IPS-NIHi11 (cell line): ENCODE measurements at regions not wholly inside any gene's neighbourhood (a gene's known extent, or its start where the extent isn't known, plus 50 kb on each side); places are given as distances from the start of the nearest gene placed in this dataset.

ENCODE experiments used
- DNase-seq: peaks from one replicate; pipeline ENCODE4 v3.0.0; 2012; ENCODE audit warnings: mixed read lengths, low spot score

DNA sequence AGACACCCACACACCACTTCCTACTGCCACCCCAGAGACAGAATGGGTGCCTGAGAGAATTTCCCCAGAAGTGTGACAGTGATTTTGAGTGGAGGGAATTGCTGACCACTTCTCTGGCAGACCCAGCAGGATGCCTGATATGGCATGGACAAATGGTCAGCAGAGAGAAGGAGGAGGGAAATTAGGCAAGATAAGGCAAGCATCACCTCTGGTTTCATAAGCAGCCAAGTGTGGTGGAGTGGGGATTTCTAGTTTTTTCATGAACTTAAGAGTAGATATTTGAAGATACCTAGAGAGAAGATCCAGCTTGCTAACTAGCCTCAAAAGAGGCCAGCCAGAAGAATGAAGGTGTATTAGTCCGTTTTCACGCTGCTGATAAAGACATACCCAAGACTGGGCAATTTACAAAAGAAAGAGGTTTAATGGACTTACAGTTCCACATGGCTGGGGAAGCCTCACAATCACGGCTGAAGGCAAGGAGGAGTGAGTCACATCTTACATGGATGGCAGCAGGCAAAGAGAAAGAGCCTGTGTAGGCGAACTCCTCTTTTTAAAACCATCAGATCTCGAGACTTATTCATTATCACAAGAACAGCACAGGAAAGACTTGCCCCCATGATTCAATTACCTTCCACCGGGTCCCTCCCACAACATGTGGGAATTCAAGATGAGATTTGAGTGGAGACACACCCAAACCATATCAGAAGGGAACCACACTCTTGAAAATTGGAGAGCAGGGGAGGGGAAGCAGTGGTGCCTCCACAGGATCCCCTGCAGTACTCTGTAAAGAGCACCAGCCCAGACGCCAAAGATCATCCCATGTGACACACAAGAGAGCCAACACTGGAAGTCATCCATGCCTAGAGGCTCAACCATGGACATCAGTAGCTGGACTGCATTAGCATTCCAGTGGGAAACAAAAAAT lies 64.2 kb downstream of the RBM43 start:
- DNase-seq, result no peak

DNA sequence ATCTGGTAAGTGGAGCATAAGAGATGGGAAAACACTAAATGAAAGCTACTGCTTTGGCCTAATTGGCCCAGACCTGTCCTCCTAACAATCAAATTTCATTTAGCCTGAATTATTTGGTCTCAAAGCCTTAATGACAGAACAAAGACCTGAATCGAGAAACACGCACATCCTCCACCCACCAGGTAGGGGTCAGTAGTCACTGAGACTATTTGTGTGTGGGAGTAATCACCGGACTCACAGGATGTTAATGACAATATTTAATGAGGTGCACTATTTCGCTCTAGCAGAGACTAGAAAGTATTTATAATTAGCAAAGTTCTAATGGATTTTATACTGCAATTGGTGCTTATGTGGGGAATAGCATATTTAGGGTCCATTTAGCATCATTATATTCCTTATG lies 68.1 kb downstream of the RBM43 start:
- no peak for DNase-seq

DNA sequence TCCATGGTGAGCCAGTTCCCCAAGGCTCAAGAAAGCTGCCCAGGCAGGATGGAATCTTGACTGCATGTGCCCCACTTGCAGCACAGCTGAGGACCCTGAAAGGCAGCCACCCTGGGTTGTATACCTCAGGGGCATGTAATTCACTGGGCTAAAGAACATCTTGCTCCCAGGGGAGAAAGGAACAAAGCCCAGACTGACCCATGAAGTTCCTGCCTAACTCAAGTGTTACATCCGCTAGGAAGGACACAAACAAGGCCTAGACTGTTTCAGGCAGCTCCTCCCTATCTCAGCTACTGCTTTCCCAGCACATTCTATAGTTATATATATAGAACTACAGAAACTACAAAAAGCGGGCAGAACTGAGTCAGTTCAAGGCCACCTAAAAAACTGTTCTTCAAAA lies 69.0 kb downstream of the RBM43 start:
- DNase-seq, result no peak

DNA sequence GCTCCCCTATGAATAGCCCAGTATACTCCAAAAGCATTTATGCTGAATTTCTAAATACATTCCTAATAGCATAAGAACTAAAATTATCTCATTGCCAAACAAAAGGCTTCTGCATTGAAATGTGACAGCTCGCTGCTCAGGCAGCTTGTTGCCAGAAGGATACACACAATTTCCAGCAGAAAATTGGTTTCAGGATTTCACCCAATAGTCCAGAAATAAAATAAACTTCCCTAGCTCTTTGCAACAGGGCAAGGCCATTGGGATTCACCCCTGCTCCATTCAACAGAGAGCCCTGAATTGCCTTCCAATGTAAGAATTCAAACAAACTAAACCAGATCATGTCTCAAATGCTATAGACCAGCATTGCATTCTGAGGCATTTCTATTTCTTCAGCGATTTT lies 70.7 kb downstream of the RBM43 start:
- no peak for DNase-seq

DNA sequence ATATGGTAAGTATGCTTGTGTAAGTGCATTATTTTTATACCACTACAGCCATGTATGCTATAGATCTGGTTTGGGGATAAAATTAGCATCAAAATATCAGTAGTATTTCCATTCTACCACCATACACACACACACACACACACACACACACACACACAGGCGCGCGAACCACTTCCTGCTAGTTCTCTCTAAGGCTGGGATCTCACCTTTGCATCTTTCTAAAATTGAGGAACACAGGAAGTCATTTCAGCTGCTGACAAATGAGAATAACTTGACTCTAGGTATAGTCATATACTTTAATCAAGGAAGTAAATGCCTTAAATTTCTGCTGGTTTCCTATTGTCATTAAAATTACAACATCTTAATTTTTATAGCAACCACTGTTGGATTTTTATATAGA lies 72.5 kb downstream of the RBM43 start:
- no peak for DNase-seq

DNA sequence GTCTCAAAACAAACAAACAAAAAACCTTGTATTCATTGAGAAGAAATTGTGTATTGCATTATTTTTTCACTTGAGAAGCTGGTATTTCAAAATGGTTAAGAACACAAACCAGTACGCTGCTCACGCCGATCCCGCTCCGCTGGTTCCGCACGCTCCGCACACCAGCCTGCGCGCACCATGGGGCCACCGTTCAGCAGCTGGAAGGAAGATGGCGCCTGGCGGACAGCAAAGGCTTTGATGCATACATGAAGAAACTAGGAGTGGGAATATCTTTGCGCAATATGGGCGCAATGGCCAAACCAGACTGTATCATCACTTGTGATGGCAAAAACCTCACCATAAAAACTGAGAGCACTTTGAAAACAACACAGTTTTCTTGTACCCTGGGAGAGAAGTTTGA lies 75.7 kb downstream of the RBM43 start:
- DNase-seq, result no peak

DNA sequence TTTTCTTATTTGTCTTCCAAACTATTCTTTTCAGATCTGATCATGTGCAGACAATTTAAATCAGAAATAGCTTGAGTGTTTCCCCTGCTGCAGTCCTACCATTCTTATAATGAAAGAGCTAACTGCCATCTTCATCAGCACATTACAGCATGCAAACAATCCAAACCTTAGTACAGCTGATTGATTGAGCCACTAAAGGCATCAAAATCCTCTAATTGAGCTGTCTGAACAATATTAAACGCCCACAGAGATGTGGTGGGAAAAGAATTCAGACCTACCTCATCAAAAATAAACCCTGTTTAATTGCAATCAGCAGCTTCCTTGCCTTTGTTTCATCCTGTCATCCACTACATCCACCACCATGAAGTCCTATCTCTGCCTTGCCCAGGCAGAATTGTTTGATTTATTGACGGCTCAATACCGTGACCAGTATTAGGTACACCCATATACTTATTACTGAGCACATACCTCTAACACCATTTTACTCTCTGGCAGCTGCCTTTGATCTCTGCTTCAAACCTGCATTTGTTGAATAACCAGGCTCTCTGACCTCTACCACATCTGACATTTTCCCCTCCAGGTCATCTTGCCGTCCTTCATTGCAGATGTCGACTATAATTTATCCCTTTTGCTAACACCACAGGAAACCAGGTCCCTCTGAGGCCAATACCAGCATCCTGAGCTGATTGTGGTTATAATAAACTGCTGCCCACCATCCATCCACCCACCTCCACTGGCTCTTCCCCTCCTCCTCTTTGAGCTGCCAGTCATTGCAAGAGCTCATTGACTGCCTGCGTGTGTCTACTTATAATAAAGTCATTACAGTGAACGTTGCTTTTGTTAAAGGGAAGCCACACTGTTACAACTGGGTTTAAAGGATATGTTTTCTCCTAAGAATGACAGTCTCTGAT lies 78.5 kb downstream of the RBM43 start:
- DNase-seq, result no peak

DNA sequence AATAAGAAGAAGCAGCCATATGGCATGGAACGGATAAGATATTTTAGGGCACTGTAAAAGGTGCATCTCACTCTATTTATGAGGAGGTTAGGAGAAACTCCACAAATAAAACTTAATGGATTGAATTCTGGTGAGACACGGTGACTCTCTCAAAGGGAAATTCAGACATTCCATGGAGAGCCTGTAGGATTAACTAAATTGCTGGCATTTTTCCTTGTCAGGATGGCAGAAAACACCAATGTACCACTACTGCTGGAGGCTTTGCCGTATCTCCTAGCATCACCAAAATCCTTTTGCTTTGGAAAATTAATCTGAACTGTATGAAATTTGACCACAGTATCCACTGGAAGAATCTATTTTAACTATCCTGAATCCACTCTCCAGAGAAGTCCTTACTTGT lies 79.3 kb downstream of the RBM43 start:
- no peak for DNase-seq

DNA sequence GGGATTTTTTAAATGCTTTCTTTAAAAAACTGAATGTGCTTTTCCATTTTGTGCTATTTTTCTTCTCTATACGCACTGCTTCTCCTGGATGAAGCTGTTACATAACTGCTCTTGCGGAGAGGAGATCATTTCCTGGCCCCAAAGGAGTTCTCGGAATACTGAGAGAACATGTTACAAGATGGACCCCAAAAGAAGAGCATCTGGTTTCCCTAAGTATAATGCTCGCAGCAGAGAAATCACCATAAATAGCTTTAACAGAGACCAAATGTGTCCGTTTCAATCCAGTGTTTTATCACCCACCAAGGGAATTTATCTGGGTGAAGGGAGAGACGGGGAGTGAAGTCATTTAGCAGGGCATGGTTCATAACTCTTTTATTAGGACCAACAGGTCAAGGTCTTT lies 80.1 kb downstream of the RBM43 start:
- no peak for DNase-seq

DNA sequence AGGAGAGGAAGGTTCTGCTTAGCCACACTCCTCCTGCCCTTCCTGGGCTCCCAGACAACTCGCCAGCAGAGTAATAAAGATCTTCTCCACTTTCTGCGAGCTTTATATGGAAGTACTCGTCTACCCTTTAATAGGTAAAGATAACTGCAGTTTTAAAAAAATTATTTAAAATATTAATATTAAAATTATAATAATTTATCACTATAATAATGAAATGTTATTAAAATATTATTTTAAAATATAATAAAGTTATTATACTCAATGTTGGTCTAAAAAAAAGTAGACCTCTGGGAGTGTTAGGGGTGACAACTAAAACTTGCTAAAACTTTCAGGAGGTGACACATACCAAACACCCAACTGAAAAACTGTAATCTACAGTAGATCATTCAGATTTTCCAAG lies 81.5 kb downstream of the RBM43 start:
- DNase-seq, result no peak

DNA sequence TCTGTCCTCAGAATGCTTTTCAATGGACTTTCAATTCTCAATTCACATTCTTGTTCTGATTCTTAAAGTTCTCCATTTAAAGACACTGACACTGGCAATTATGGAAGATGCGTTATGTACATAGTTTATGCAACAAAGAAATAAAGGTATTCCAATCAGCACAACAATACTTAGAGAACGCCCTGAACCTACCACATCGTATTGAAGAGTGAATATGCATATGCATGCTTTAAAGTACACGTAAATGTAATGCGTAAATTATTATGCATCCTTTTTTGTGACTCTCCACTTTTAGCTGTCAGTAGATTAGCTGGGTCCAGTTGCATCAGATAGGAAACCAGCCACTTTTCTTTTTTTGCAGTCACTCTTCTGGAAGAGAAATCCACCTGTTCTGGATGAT lies 83.5 kb downstream of the RBM43 start:
- no peak for DNase-seq

DNA sequence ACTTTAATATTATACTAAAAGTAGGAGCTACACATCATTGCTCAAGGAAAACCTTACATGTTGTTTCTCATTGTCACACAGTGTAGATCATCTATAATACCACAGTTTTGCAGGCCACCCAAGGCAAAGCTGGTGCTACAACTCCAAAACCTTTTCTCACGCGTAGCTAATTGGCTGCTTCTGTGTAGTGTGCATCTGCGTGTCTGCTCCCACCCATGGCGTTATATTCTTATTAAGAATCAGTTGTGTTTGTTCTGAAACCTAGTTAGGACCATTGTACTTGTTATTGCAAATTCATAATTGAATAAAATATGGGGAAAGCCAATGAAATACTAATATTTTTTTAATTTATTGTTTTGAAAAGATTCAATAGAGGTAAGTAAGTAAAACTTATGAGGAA lies 83.9 kb downstream of the RBM43 start:
- no peak for DNase-seq

DNA sequence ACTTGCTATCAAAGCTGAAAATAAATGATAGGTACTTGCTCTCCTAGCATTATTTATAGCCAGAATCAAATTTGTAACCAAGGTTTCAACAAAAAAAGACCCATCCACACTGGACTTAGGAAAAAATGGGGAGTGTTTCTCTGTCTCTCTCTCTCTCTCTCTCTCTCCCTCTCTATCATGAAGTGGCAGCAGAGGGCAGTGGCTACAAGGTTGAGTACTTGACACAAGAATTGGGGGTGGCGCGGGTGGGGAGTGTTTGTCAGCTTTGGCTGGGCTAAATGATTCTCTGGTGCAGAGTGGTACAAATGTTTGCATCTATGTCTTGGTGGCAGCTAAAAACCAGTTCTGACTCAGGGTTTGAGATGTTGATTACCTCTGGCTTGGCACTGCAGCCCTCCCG lies 85.0 kb downstream of the RBM43 start:
- no peak for DNase-seq

DNA sequence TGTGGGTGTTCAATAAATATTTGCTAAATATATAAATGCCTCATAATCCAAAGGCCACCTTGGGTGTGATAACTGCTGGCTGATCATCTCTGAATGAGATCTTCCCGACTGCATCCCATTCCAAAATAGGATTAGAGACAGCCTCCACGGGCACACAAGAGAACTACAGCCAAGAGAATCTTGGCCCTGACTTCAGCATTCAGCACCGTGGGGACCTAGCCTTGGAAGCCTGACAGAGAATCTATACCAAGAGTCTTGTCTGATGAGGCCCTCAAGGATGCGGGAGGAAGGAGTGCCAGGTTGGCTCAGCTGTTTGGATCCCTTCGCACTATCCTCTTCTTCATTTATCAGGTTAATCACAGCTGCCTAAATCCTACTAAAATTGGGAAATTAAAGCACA lies 85.8 kb downstream of the RBM43 start:
- DNase-seq, result no peak

DNA sequence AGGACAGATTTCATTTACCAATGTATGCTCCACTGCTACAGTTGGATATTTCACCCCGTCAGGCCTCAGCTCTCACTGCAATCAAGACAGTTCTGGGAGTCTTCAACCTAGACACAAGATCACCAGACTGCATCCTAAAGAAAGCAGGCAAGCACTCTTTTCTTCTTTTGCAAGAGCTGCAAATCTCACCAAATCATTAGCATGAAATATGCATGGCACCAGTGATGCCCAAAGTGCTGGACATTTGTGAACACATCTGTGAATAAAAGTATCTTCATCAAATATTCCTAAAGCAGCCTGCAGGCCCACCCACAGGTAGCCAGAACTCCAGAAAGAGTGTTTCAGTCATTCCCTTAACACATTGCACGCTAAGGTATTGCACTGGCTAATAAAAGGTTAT lies 87.5 kb downstream of the RBM43 start:
- DNase-seq, result no peak

DNA sequence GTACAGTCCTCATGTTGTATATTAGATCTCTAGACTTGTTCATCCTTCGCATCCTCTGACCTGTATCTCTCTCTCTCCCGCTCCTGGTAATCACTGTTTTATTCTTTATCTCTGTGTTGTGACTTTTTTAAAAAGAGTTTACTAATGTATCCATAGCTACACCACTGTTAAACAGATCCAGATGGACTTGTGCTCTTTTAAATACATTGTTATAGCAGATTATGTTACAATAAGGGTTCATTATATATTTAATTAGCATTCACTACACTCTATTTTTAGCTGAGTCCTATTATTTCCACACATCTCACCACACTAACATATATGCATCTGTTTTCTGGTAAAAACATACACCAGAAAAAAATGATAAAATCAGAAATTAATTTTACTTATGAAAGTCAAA lies 90.5 kb downstream of the RBM43 start:
- DNase-seq, result no peak

DNA sequence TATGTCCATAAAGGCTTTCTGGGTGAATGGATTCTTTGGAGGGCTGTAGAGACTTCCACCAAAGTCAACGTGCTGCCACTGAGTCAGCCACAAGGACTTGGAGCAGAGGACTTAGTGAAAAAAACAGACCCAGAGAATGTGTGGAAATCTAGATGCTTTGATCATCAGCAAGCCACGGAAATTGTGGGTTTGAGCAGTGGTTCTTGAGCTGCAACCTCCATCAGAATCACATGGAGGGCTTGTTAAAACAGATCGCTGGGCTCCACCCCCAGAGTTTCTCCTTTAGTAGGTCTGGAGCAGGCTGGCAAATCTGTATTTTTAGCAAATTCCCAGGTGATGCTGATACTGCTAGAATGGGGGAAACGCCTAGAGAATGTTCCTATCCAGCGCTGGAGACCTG lies 95.3 kb downstream of the RBM43 start:
- DNase-seq, result no peak

DNA sequence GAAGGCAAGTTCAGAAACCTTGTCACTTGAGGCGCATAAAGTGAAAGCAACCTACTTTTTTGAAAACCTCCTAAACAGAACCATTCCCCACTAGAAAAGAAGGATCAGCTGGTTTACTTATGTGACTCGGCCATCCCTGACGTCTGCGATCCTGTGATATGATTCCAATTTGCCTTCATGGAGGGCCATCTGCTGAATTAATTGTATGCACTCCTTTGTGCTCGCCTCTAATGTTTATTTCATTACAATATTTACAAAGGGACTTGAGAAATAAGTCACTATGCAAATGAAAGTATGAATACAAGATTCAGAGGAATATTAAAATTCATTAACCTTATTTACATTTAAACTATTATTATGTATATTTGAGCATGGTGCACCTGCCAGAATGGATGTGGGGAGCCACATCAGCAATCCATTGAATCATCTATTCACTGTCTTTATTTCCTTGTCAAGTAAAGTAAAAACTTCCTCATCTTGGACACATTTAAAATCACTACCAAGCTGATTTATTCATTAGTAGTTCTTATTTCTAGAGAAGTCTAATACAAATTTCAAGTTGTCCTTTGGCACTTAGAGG lies 96.5 kb downstream of the RBM43 start:
- DNase-seq, result no peak

DNA sequence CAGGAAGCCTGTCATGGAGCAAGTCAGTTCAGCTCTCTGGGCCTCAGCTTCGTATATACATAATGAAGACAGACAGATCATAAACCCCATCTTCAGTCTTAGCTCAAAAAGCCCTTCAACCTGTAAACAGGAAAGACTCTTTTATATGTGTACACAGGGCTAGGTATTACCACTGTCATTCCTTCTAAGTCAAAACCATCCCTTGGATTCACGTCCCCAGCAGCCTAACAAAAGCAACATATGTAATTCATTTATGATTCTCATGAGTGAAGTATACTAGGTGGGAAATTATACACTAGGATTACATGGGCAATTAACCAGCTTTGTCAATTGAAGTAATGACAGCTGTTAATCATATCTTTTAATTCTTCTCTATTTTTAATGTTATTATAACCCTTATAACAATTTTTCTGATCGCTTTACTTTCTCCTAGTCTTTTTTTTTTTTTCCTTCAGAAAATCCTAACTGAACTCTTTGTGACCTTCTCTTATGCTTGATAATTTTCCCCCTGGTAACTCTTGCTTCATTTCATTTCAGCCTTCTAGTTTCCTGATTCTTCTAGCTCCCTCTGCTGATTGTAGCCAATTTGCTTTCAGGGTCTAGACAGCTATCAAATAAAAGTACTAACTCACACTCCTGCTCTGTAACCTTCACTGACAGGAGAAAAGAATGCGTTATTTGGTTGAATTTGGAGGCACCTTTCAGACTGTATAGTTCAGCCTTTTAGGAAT lies 99.7 kb downstream of the RBM43 start:
- DNase-seq, result no peak

DNA sequence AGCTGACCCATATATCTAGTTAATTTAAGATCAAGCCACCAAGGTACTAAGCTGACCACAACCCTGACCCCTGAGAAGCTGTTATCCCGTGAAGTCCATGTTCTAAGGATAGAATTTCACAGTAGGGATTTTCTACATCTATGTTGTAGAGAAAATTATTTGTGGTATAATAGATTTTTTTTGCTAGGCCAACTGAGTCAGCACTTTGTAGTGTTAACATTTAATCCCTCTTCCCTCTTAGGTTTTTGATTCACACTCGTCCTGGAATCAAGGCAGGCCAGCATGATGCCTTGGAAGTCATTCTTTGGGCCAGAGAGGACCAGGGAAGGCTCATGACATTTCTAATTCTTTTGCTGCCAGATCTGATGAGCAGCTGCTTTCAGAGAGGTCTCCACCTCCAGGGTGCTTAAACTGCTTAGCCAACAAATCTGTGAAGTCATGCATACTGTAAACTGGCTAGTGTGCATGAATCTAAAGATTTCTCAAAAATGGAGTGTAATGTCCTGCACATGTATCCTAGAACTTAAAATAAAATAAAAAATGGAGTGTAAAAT lies 102.5 kb downstream of the RBM43 start:
- no peak for DNase-seq

DNA sequence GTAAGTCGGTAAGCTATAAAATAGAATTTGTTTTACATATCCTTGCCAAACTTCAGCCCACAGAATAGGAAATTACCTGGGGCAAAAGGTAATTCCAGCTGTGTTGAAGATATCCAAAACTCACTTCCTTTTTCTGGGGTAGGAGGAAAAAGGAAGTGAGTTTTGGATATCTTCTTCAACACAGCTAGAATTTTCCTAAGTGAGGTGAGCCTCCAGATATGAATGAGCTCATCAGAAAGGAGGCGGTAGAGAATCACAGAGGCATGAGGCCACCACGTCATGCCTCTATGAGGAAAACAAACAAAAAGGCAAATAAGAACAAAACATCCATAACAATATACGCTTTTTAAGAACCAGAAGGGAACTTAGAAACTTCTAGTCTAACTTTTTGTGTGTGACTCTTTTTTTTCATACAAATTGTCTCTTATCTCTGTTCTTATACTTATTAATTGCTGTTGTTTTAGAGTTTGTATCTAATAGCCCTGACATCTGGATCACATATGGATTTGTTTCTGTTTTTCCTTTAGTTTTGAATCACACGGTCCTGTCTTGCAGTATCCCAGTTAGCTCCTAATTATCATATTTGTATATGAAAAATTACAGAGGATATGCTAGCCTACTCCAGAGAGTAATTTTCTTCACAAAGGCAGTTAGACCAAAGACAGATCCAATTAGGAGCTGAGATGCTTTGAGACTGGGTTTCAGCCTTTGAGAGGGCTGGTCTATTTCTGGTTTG lies 104.5 kb downstream of the RBM43 start:
- DNase-seq, result no peak
